ENCODE measurements at regions not wholly inside any gene's neighbourhood (a gene's known extent, or its start where the extent isn't known, plus 50 kb on each side); places are given as distances from the start of the nearest gene placed in this dataset.

- intact Hi-C loops (cut with micrococcal nuclease), result no loop called here
- no peaks in the 10 kb centered on the region for H3K36me3 ChIP-seq (ENCODE audit: control insufficient read depth, insufficient read depth, low read length)
- no peak for TF ChIP-seq CTCF (IDR thresholded peaks at IDR 0.05)
- H3K9me3 ChIP-seq (ENCODE audit: control insufficient read depth, insufficient read depth, low read length), result no peaks in the 10 kb centered on the region
- H3K27me3 ChIP-seq (ENCODE audit: control insufficient read depth, insufficient read depth, low read length), result no peaks in the 10 kb centered on the region
- Mint-ChIP-seq H3K4me3 (no peak overlapping the region), H3K27me3 (ENCODE audit: low read depth in 2 of 2) (no peaks in the 10 kb centered on the region), H3K4me1 (no peaks in the 10 kb centered on the region), H3K9me3 (peaks cover 0 to 6% of the 10 kb centered on the region in 2 donors), H3K27ac (no peak overlapping the region), H3K36me3 (no peaks in the 10 kb centered on the region)
- WGBS (ENCODE audit: insufficient coverage), result 100% methylated on average over 2 of the region's 3 CpGs
- no peaks in the 10 kb centered on the region for H3K4me1 ChIP-seq (ENCODE audit: control insufficient read depth, insufficient read depth, low read length)
- no peak overlapping the region for H3K4me3 ChIP-seq (ENCODE audit: low read length)
- no peak for ATAC-seq
- no peak for DNase-seq
- H3K27ac ChIP-seq (ENCODE audit: low read length), result no peak overlapping the region
These were observed 761.6 kb upstream of the SEMA6A start for GRCh38 chr5:117336208-117336607.

- H3K4me1 ChIP-seq (ENCODE audit: control insufficient read depth, insufficient read depth, low read length), result no peaks in the 10 kb centered on the region
- Mint-ChIP-seq H3K4me1 (no peaks in the 10 kb centered on the region), H3K27me3 (ENCODE audit: low read depth in 2 of 2) (no peaks in the 10 kb centered on the region), H3K9me3 (peaks cover 6 to 17% of the 10 kb centered on the region in 2 donors), H3K27ac (no peak overlapping the region), H3K4me3 (no peak overlapping the region), H3K36me3 (no peaks in the 10 kb centered on the region)
- ATAC-seq, result no peak
- no peaks in the 10 kb centered on the region for H3K9me3 ChIP-seq (ENCODE audit: control insufficient read depth, insufficient read depth, low read length)
- DNase-seq, result no peak
- H3K27ac ChIP-seq (ENCODE audit: low read length), result no peak overlapping the region
- H3K36me3 ChIP-seq (ENCODE audit: control insufficient read depth, insufficient read depth, low read length), result no peaks in the 10 kb centered on the region
- H3K4me3 ChIP-seq (ENCODE audit: low read length), result no peak overlapping the region
- 95% methylated on average over 3 of the region's 3 CpGs for WGBS (ENCODE audit: insufficient coverage)
- no peaks in the 10 kb centered on the region for H3K27me3 ChIP-seq (ENCODE audit: control insufficient read depth, insufficient read depth, low read length)
- intact Hi-C loops (cut with micrococcal nuclease), result no loop called here
- TF ChIP-seq CTCF (IDR thresholded peaks at IDR 0.05), result no peak
These were observed 758.4 kb upstream of the SEMA6A start for GRCh38 chr5:117333011-117333410.

GRCh38 chr5:117332341-117332740 is 757.7 kb upstream of the SEMA6A start:
- no peak for TF ChIP-seq CTCF (IDR thresholded peaks at IDR 0.05)
- Histone ChIP-seq H3K36me3 (ENCODE audit: control insufficient read depth, insufficient read depth, low read length) (no peaks in the 10 kb centered on the region), H3K27me3 (ENCODE audit: control insufficient read depth, insufficient read depth, low read length) (no peaks in the 10 kb centered on the region), H3K4me3 (ENCODE audit: low read length) (no peak overlapping the region), H3K4me1 (ENCODE audit: control insufficient read depth, insufficient read depth, low read length) (no peaks in the 10 kb centered on the region), H3K27ac (ENCODE audit: low read length) (no peak overlapping the region), H3K9me3 (ENCODE audit: control insufficient read depth, insufficient read depth, low read length) (no peaks in the 10 kb centered on the region)
- Mint-ChIP-seq H3K27ac (no peak overlapping the region), H3K9me3 (peaks cover 6 to 17% of the 10 kb centered on the region in 2 donors), H3K4me3 (no peak overlapping the region), H3K4me1 (no peaks in the 10 kb centered on the region), H3K36me3 (no peaks in the 10 kb centered on the region), H3K27me3 (ENCODE audit: low read depth in 2 of 2) (no peaks in the 10 kb centered on the region)
- intact Hi-C loops (cut with micrococcal nuclease), result no loop called here
- DNase-seq (no peak), ATAC-seq (no peak)
- WGBS (ENCODE audit: insufficient coverage), result 93% methylated on average over 1 of the region's 1 CpG

- intact Hi-C loops (cut with micrococcal nuclease), result no loop called here
- Mint-ChIP-seq H3K9me3 (peaks cover 12 to 21% of the 10 kb centered on the region in 2 donors), H3K27me3 (ENCODE audit: low read depth in 2 of 2) (no peaks in the 10 kb centered on the region), H3K36me3 (peaks cover 6% of the 10 kb centered on the region), H3K4me3 (no peak overlapping the region), H3K4me1 (no peaks in the 10 kb centered on the region), H3K27ac (no peak overlapping the region)
- no peak overlapping the region for H3K27ac ChIP-seq (ENCODE audit: low read length)
- no peaks in the 10 kb centered on the region for H3K9me3 ChIP-seq (ENCODE audit: control insufficient read depth, insufficient read depth, low read length)
- 43% methylated on average over 1 of the region's 1 CpG for WGBS (ENCODE audit: insufficient coverage)
- H3K36me3 ChIP-seq (ENCODE audit: control insufficient read depth, insufficient read depth, low read length), result no peaks in the 10 kb centered on the region
- H3K27me3 ChIP-seq (ENCODE audit: control insufficient read depth, insufficient read depth, low read length), result no peaks in the 10 kb centered on the region
- no peak overlapping the region for H3K4me3 ChIP-seq (ENCODE audit: low read length)
- DNase-seq, result no peak
- no peak for TF ChIP-seq CTCF (IDR thresholded peaks at IDR 0.05)
- H3K4me1 ChIP-seq (ENCODE audit: control insufficient read depth, insufficient read depth, low read length), result no peaks in the 10 kb centered on the region
- ATAC-seq, result no peak
These were observed 752.9 kb upstream of the SEMA6A start for GRCh38 chr5:117327511-117327910.
